B cell (primary cell): ENCODE measurements at regions not wholly inside any gene's neighbourhood (a gene's known extent, or its start where the extent isn't known, plus 50 kb on each side); places are given as distances from the start of the nearest gene placed in this dataset.

Experiments
- CTCF ChIP-seq: fragments of 200-600 bp; IDR thresholded peaks from one replicate; pipeline ENCODE4 v1.8.0; 2022; ENCODE audit warnings: antibody characterized with exemption, mild to moderate bottlenecking
- EZH2 ChIP-seq: IDR thresholded peaks from 2 replicates; pipeline ENCODE4 v1.6.1; 2012; ENCODE audit warnings: borderline replicate concordance, low read depth, mild to moderate bottlenecking, moderate library complexity, low read length; ENCODE audit not compliant: insufficient read depth, poor library complexity, severe bottlenecking

GRCh38 chr3:110327870-110328269 lies 743.7 kb upstream of the NECTIN3 start:
- TF ChIP-seq CTCF: no peak
- TF ChIP-seq EZH2: no peak
